ENCODE measurements at regions not wholly inside any gene's neighbourhood (a gene's known extent, or its start where the extent isn't known, plus 50 kb on each side); places are given as distances from the start of the nearest gene placed in this dataset.

- TF ChIP-seq CTCF (IDR thresholded peaks at IDR 0.05) (no peak), EP300 (IDR thresholded peaks at IDR 0.05) (no peak), POLR2A (IDR thresholded peaks at IDR 0.05) (no peak), POLR2AphosphoS5 (IDR thresholded peaks at IDR 0.05) (no peak)
Observed at GRCh38 chr1:244209955-244210354, 158.9 kb downstream of the ZBTB18 start.

Data from upper lobe of left lung (tissue), 4 donors.